ENCODE measurements at regions not wholly inside any gene's neighbourhood (a gene's known extent, or its start where the extent isn't known, plus 50 kb on each side); places are given as distances from the start of the nearest gene placed in this dataset.
A peak's percentile ranks its signal among the peaks of the same experiment; 100 is the strongest.

- Mint-ChIP-seq H3K4me3 (no peak overlapping the region), H3K4me1 (peaks cover 10% of the 10 kb centered on the region), H3K36me3 (no peaks in the 10 kb centered on the region), H3K9me3 (no peaks in the 10 kb centered on the region), H3K27ac (no peak overlapping the region), H3K27me3 (ENCODE audit: low read depth) (no peaks in the 10 kb centered on the region)
- ChIA-PET CTCF (interaction anchor here (0.6 to 5.1 kb wide), 16 partner anchors 10 to 540 kb away, joined by 3 to 49 read pairs (median 4); no protein-coding TSS in a partner anchor), POLR2A (no interaction called here)
- TF ChIP-seq FOXJ3 (CRISPR knock-in tag; IDR thresholded peaks at IDR 0.05; ENCODE audit: borderline replicate concordance), result no peak
- peak; percentile 78 for TF ChIP-seq CTCF (IDR thresholded peaks at IDR 0.05)
- peak; percentile 86 for ATAC-seq
- peak; percentile 52 for DNase-seq (ENCODE audit: low spot score)
Measured at GRCh38 chr11:128290106-128290840, 297.1 kb downstream of the ETS1 start.

DNA sequence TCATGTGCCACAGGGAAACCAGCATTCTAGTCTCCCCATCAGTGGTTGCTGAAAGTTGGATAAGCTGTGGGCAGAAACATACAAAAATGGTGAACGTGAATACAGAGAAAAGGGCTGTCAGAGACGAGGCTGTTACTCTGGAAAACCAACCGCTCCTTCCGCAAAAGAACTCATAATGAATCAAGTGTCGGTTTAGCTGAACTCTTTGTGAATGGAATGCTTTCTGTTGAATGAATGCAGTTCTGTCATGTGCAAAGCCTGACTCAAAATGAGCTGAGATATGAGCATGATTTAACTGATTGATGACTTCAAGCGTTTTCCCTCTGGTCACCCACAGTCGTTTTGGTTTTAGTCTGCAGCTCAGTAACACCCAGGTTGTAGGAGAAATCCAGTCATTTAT, 298.3 kb downstream of the ETS1 start:
- TF ChIP-seq HMGA2 (CRISPR knock-in tag; IDR thresholded peaks at IDR 0.05), result no peak
- H3K9me3 Mint-ChIP-seq, result no peaks in the 10 kb centered on the region
- peaks cover 10% of the 10 kb centered on the region for H3K4me1 Mint-ChIP-seq
- no peak overlapping the region for H3K27ac Mint-ChIP-seq
- ATAC-seq, result no peak
- no peaks in the 10 kb centered on the region for H3K36me3 Mint-ChIP-seq
- H3K4me3 Mint-ChIP-seq, result no peak overlapping the region
- POLR2A ChIA-PET, result no interaction called here
- H3K27me3 Mint-ChIP-seq (ENCODE audit: low read depth), result no peaks in the 10 kb centered on the region
- CTCF ChIA-PET, result interaction anchor here (0.6 to 5.1 kb wide), 3 partner anchors 21 to 342 kb away, joined by 3 to 49 read pairs (median 7); no protein-coding TSS in a partner anchor
- no peak for DNase-seq (ENCODE audit: low spot score)

DNA sequence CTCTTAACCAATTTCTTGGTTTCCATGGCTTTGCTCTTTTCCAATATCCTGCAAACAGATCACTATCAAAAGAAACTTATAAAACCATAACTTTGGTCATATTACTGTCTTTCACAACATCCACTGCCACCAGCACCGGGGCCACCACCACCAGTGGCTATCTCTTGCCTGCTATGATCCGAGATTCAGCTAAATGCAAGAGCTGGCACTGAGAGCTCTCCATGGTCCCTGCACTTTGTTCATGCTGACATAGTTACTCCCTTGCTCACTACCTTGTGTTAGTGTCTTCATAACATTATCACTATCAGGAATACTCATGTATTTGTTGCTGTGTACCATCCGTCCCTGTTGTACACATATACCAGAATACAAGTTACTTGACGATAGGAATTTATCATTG, 299.0 kb downstream of the ETS1 start:
- no peak for DNase-seq (ENCODE audit: low spot score)
- H3K4me3 Mint-ChIP-seq, result no peak overlapping the region

DNA sequence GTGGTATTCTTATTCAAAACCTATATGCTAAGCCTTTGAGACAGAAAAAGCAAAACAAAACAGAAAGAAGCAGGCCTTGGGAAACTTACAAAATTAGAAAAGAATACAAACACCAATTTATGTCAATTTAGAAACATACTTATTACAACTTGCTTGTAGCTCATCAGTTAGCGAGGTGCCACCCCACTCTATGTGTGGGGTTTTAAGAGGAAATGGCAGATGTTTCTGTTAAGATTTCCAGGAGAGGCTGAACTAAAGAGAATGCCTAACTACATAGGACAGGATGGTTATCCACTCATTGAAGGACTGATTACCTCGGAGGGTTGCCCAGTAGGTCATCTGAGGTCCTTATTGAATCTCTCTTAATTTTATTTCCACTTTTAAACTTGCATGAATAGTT, 302.0 kb downstream of the ETS1 start:
- ChIA-PET POLR2A (no interaction called here), CTCF (interaction anchor here (3.8 kb wide), 1 partner anchor 346 kb away, joined by 16 read pairs; no protein-coding TSS in a partner anchor)
- ATAC-seq (no peak), DNase-seq (ENCODE audit: low spot score) (no peak)
- no peak overlapping the region for H3K4me3 Mint-ChIP-seq
- H3K27ac Mint-ChIP-seq, result no peak overlapping the region
- no peaks in the 10 kb centered on the region for H3K27me3 Mint-ChIP-seq (ENCODE audit: low read depth)
- H3K36me3 Mint-ChIP-seq, result no peaks in the 10 kb centered on the region
- H3K9me3 Mint-ChIP-seq, result no peaks in the 10 kb centered on the region
- no peak for TF ChIP-seq NR1H2 (CRISPR knock-in tag; IDR thresholded peaks at IDR 0.05)
- no peak for TF ChIP-seq TEAD4 (CRISPR knock-in tag; IDR thresholded peaks at IDR 0.05)
- TF ChIP-seq FOXP1 (CRISPR knock-in tag; IDR thresholded peaks at IDR 0.05; ENCODE audit: borderline replicate concordance), result no peak
- TF ChIP-seq CREM (CRISPR knock-in tag; IDR thresholded peaks at IDR 0.05), result no peak
- no peak for TF ChIP-seq ETV6 (CRISPR knock-in tag; IDR thresholded peaks at IDR 0.05)
- H3K4me1 Mint-ChIP-seq, result peaks cover 6% of the 10 kb centered on the region; the same call in 1 of the 2 replicates

More for the DNA sequence above, 299.0 kb downstream of the ETS1 start:
- Mint-ChIP-seq H3K27ac (no peak overlapping the region), H3K27me3 (ENCODE audit: low read depth) (no peaks in the 10 kb centered on the region), H3K36me3 (no peaks in the 10 kb centered on the region), H3K4me1 (peaks cover 10% of the 10 kb centered on the region), H3K9me3 (no peaks in the 10 kb centered on the region)
- ChIA-PET POLR2A (interaction anchor here (0.6 kb wide), 1 partner anchor 426 kb away, joined by 5 read pairs; no protein-coding TSS in a partner anchor), CTCF (interaction anchor here (0.8 to 5.1 kb wide), 3 partner anchors 116 to 343 kb away, joined by 3 to 49 read pairs (median 7); no protein-coding TSS in a partner anchor)
- TF ChIP-seq OVOL2 (CRISPR knock-in tag; IDR thresholded peaks at IDR 0.05; ENCODE audit: borderline replicate concordance) (no peak), ZNF512 (CRISPR knock-in tag; IDR thresholded peaks at IDR 0.05; ENCODE audit: borderline replicate concordance) (no peak), ZNF416 (CRISPR knock-in tag; IDR thresholded peaks at IDR 0.05) (no peak), GRHL2 (CRISPR knock-in tag; IDR thresholded peaks at IDR 0.05; ENCODE audit: insufficient replicate concordance, severe bottlenecking) (no peak), GABPB1 (CRISPR knock-in tag; IDR thresholded peaks at IDR 0.05) (no peak)
- TF ChIP-seq, protein P1, sequence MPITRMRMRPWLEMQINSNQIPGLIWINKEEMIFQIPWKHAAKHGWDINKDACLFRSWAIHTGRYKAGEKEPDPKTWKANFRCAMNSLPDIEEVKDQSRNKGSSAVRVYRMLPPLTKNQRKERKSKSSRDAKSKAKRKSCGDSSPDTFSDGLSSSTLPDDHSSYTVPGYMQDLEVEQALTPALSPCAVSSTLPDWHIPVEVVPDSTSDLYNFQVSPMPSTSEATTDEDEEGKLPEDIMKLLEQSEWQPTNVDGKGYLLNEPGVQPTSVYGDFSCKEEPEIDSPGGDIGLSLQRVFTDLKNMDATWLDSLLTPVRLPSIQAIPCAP (CRISPR knock-in tag; IDR thresholded peaks at IDR 0.05), result no peak
- no peak for ATAC-seq

All from WTC11 (cell line).